Astrocyte of the hippocampus (primary cell): ENCODE measurements at regions not wholly inside any gene's neighbourhood (a gene's known extent, or its start where the extent isn't known, plus 50 kb on each side); places are given as distances from the start of the nearest gene placed in this dataset.
"Not testable (repeated sequence)": the region's sequence is repeated elsewhere in the genome, so short reads cannot be mapped to it uniquely, and the experiment has no call there.

Experiments
- DNase-seq: peaks from one replicate; pipeline ENCODE4 v3.0.0; 2011; ENCODE audit warnings: low read depth, low spot score

- DNase-seq: peak; percentile 87
These were observed 369.6 kb downstream of the ATP23 start for GRCh38 chr12:58310809-58311622.

- DNase-seq: peak; percentile 70
These were observed 371.9 kb downstream of the ATP23 start for GRCh38 chr12:58313091-58313855.

- peak; percentile 32 for DNase-seq
These were observed 373.2 kb downstream of the ATP23 start for GRCh38 chr12:58314610-58315009.

- DNase-seq: no peak
These were observed 375.6 kb downstream of the ATP23 start for GRCh38 chr12:58316926-58317325.

- DNase-seq: no peak
These were observed 380.0 kb downstream of the ATP23 start for GRCh38 chr12:58321414-58321813.

GRCh38 chr12:58323676-58324075, 382.3 kb downstream of the ATP23 start:
- no peak for DNase-seq

GRCh38 chr12:58325561-58325960, 384.2 kb downstream of the ATP23 start:
- DNase-seq: no peak

GRCh38 chr12:58326534-58326933, 385.2 kb downstream of the ATP23 start:
- DNase-seq: no peak

- DNase-seq: peak; percentile 79
These were observed 395.3 kb downstream of the ATP23 start for GRCh38 chr12:58336581-58337242.

GRCh38 chr12:58337539-58337938, 396.2 kb downstream of the ATP23 start:
- DNase-seq: not testable (repeated sequence)

- no peak for DNase-seq
These were observed 400.4 kb downstream of the ATP23 start for GRCh38 chr12:58341791-58342190.

GRCh38 chr12:58342736-58343135, 401.4 kb downstream of the ATP23 start:
- no peak for DNase-seq

- peak; percentile 73 for DNase-seq
These were observed 404.8 kb downstream of the ATP23 start for GRCh38 chr12:58346032-58346632.

GRCh38 chr12:58347188-58347587, 405.8 kb downstream of the ATP23 start:
- no peak for DNase-seq

- DNase-seq: no peak
These were observed 406.3 kb downstream of the ATP23 start for GRCh38 chr12:58347691-58348090.

GRCh38 chr12:58349161-58349560, 407.8 kb downstream of the ATP23 start:
- DNase-seq: no peak

- DNase-seq: no peak
These were observed 415.4 kb downstream of the ATP23 start for GRCh38 chr12:58356794-58357193.

- no peak for DNase-seq
These were observed 416.1 kb downstream of the ATP23 start for GRCh38 chr12:58357511-58357910.

- no peak for DNase-seq
These were observed 417.0 kb downstream of the ATP23 start for GRCh38 chr12:58358369-58358768.

- DNase-seq: no peak
These were observed 417.7 kb downstream of the ATP23 start for GRCh38 chr12:58359084-58359483.

GRCh38 chr12:58361056-58361455, 419.7 kb downstream of the ATP23 start:
- DNase-seq: no peak

GRCh38 chr12:58363971-58364370, 422.6 kb downstream of the ATP23 start:
- peak; percentile 9 for DNase-seq
